HG03159 (cell line): ENCODE measurements at regions not wholly inside any gene's neighbourhood (a gene's known extent, or its start where the extent isn't known, plus 50 kb on each side); places are given as distances from the start of the nearest gene placed in this dataset.

ENCODE experiments used
- ATAC-seq: cut with Tn5 transposase; IDR thresholded peaks from one replicate; pipeline ENCODE4 v1.9.1; 2021; ENCODE audit warnings: mild to moderate bottlenecking, moderate library complexity; ENCODE audit not compliant: unreplicated experiment

GRCh38 chr13:24042710-24043440 lies 117.6 kb upstream of the SPATA13 start:
- no peak for ATAC-seq

- ATAC-seq, result no peak
Observed at GRCh38 chr13:24043590-24044350, 116.8 kb upstream of the SPATA13 start.

GRCh38 chr13:24045597-24045996 lies 114.9 kb upstream of the SPATA13 start:
- ATAC-seq, result no peak

GRCh38 chr13:24050292-24050711 lies 110.2 kb upstream of the SPATA13 start:
- ATAC-seq, result no peak

GRCh38 chr13:24050796-24051715 lies 109.5 kb upstream of the SPATA13 start:
- no peak for ATAC-seq

GRCh38 chr13:24052547-24053518 lies 107.7 kb upstream of the SPATA13 start:
- ATAC-seq, result no peak

- peak; percentile 86 for ATAC-seq
Observed at GRCh38 chr13:24053519-24054251, 106.8 kb upstream of the SPATA13 start.

- no peak for ATAC-seq
Observed at GRCh38 chr13:24056616-24057137, 103.8 kb upstream of the SPATA13 start.

- ATAC-seq, result peak; percentile 63
Observed at GRCh38 chr13:24060993-24061392, 99.5 kb upstream of the SPATA13 start.

- no peak for ATAC-seq
Observed at GRCh38 chr13:24063281-24063877, 97.1 kb upstream of the SPATA13 start.

- no peak for ATAC-seq
Observed at GRCh38 chr13:24064371-24064770, 96.1 kb upstream of the SPATA13 start.

- no peak for ATAC-seq
Observed at GRCh38 chr13:24065176-24065575, 95.3 kb upstream of the SPATA13 start.

GRCh38 chr13:24066405-24067295 lies 93.9 kb upstream of the SPATA13 start:
- no peak for ATAC-seq

- ATAC-seq, result no peak
Observed at GRCh38 chr13:24068472-24068871, 92.0 kb upstream of the SPATA13 start.

- ATAC-seq, result no peak
Observed at GRCh38 chr13:24071016-24071415, 89.5 kb upstream of the SPATA13 start.

- ATAC-seq, result no peak
Observed at GRCh38 chr13:24071423-24072075, 89.0 kb upstream of the SPATA13 start.

- no peak for ATAC-seq
Observed at GRCh38 chr13:24073657-24074056, 86.9 kb upstream of the SPATA13 start.
